Effector memory CD8-positive, alpha-beta T cell (primary cell): ENCODE measurements at regions not wholly inside any gene's neighbourhood (a gene's known extent, or its start where the extent isn't known, plus 50 kb on each side); places are given as distances from the start of the nearest gene placed in this dataset.

ENCODE experiments used
- ATAC-seq: fragments of 150-1000 bp; cut with Tn5 transposase; replicated peaks from 2 replicates; pipeline ENCODE4 v1.10.0; 2021; ENCODE audit warnings: mild to moderate bottlenecking, moderate library complexity
- DNase-seq, 3 experiments: peaks; one replicate each; pipeline ENCODE4 v3.0.0; 2021
- H3K27ac Mint-ChIP-seq, 2 donors: one replicate each; pipeline ENCODE4 v1.8.0; 2022; ENCODE audit warnings: mild to moderate bottlenecking in 2 of 2, mixed read lengths in 2 of 2, moderate library complexity in 2 of 2
- H3K27me3 Mint-ChIP-seq, 2 donors: one replicate each; pipeline ENCODE4 v1.8.0; 2022; ENCODE audit warnings: mixed read lengths in 2 of 2
- H3K36me3 Mint-ChIP-seq: one replicate; pipeline ENCODE4 v1.8.0; 2022; ENCODE audit warnings: mild to moderate bottlenecking, moderate library complexity, mixed read lengths; ENCODE audit not compliant: insufficient read depth
- H3K4me1 Mint-ChIP-seq, 2 donors: one replicate each; pipeline ENCODE4 v1.8.0; 2022; ENCODE audit warnings: low read depth in 2 of 2, mixed read lengths in 2 of 2
- H3K4me3 Mint-ChIP-seq, 2 donors: one replicate each; pipeline ENCODE4 v1.8.0; 2022; ENCODE audit warnings: mild to moderate bottlenecking in 2 of 2, mixed read lengths in 2 of 2, moderate library complexity in 2 of 2
- H3K9me3 Mint-ChIP-seq, 2 donors: one replicate each; pipeline ENCODE4 v1.8.0; 2022; ENCODE audit warnings: mixed read lengths in 2 of 2

GRCh38 chr9:93865716-93866115, 89.4 kb downstream of the BARX1 start:
- no peak overlapping the region for H3K4me3 Mint-ChIP-seq
- H3K27ac Mint-ChIP-seq, result no peak overlapping the region
- H3K27me3 Mint-ChIP-seq, result peaks cover 43 to 63% of the 10 kb centered on the region in 2 donors
- no peaks in the 10 kb centered on the region for H3K36me3 Mint-ChIP-seq
- no peak for DNase-seq
- H3K9me3 Mint-ChIP-seq, result no peaks in the 10 kb centered on the region
- no peak for ATAC-seq
- H3K4me1 Mint-ChIP-seq, result no peaks in the 10 kb centered on the region

GRCh38 chr9:93865245-93865644, 89.9 kb downstream of the BARX1 start:
- H3K36me3 Mint-ChIP-seq, result no peaks in the 10 kb centered on the region
- peaks cover 43 to 63% of the 10 kb centered on the region in 2 donors for H3K27me3 Mint-ChIP-seq

GRCh38 chr9:93864840-93865239, 90.3 kb downstream of the BARX1 start:
- H3K4me3 Mint-ChIP-seq, result no peak overlapping the region
- ATAC-seq, result no peak
- H3K9me3 Mint-ChIP-seq, result no peaks in the 10 kb centered on the region
- H3K27ac Mint-ChIP-seq, result no peak overlapping the region
- no peak for DNase-seq
- no peaks in the 10 kb centered on the region for H3K36me3 Mint-ChIP-seq
- no peaks in the 10 kb centered on the region for H3K4me1 Mint-ChIP-seq
- H3K27me3 Mint-ChIP-seq, result peaks cover 45 to 64% of the 10 kb centered on the region in 2 donors

More at GRCh38 chr9:93865245-93865644, 89.9 kb downstream of the BARX1 start:
- DNase-seq (no peak), ATAC-seq (no peak)
- H3K4me1 Mint-ChIP-seq, result no peaks in the 10 kb centered on the region
- H3K27ac Mint-ChIP-seq, result no peak overlapping the region
- no peak overlapping the region for H3K4me3 Mint-ChIP-seq
- H3K9me3 Mint-ChIP-seq, result no peaks in the 10 kb centered on the region

- ATAC-seq, result no peak
- Mint-ChIP-seq H3K27me3 (peaks cover 49 to 66% of the 10 kb centered on the region in 2 donors), H3K36me3 (no peaks in the 10 kb centered on the region), H3K4me3 (no peak overlapping the region), H3K27ac (no peak overlapping the region), H3K4me1 (no peaks in the 10 kb centered on the region), H3K9me3 (no peaks in the 10 kb centered on the region)
- DNase-seq, result no peak
These were observed 91.1 kb downstream of the BARX1 start for GRCh38 chr9:93864032-93864431.

- H3K4me1 Mint-ChIP-seq, result no peaks in the 10 kb centered on the region
- H3K27me3 Mint-ChIP-seq, result peaks cover 56 to 71% of the 10 kb centered on the region in 2 donors
- H3K9me3 Mint-ChIP-seq, result no peaks in the 10 kb centered on the region
- H3K27ac Mint-ChIP-seq, result no peak overlapping the region
- no peak overlapping the region for H3K4me3 Mint-ChIP-seq
- no peak for ATAC-seq
- DNase-seq, result no peak
- no peaks in the 10 kb centered on the region for H3K36me3 Mint-ChIP-seq
These were observed 92.1 kb downstream of the BARX1 start for GRCh38 chr9:93862877-93863545.

- ATAC-seq (no peak), DNase-seq (no peak)
- H3K9me3 Mint-ChIP-seq, result no peaks in the 10 kb centered on the region
- no peaks in the 10 kb centered on the region for H3K4me1 Mint-ChIP-seq
- peaks cover 60 to 71% of the 10 kb centered on the region in 2 donors for H3K27me3 Mint-ChIP-seq
- H3K27ac Mint-ChIP-seq, result no peak overlapping the region
- no peaks in the 10 kb centered on the region for H3K36me3 Mint-ChIP-seq
- H3K4me3 Mint-ChIP-seq, result no peak overlapping the region
These were observed 93.3 kb downstream of the BARX1 start for GRCh38 chr9:93861736-93862358.

GRCh38 chr9:93860694-93861658, 94.2 kb downstream of the BARX1 start:
- Mint-ChIP-seq H3K4me1 (no peaks in the 10 kb centered on the region), H3K27me3 (peaks cover 68 to 77% of the 10 kb centered on the region in 2 donors), H3K9me3 (no peaks in the 10 kb centered on the region), H3K27ac (no peak overlapping the region), H3K36me3 (no peaks in the 10 kb centered on the region), H3K4me3 (no peak overlapping the region)
- ATAC-seq (no peak), DNase-seq (no peak)

- no peak for ATAC-seq
- H3K4me3 Mint-ChIP-seq, result no peak overlapping the region
- no peak for DNase-seq
- no peaks in the 10 kb centered on the region for H3K9me3 Mint-ChIP-seq
- H3K36me3 Mint-ChIP-seq, result no peaks in the 10 kb centered on the region
- no peak overlapping the region for H3K27ac Mint-ChIP-seq
- H3K4me1 Mint-ChIP-seq, result no peaks in the 10 kb centered on the region
- peaks cover 71 to 73% of the 10 kb centered on the region in 2 donors for H3K27me3 Mint-ChIP-seq
These were observed 95.5 kb downstream of the BARX1 start for GRCh38 chr9:93859431-93860215.

- Mint-ChIP-seq H3K4me3 (no peak overlapping the region), H3K36me3 (no peaks in the 10 kb centered on the region), H3K9me3 (no peaks in the 10 kb centered on the region), H3K27me3 (peaks cover 65 to 69% of the 10 kb centered on the region in 2 donors), H3K4me1 (no peaks in the 10 kb centered on the region), H3K27ac (no peak overlapping the region)
- no peak for DNase-seq
- no peak for ATAC-seq
These were observed 97.6 kb downstream of the BARX1 start for GRCh38 chr9:93857528-93857927.

- no peak for ATAC-seq
- Mint-ChIP-seq H3K27ac (no peak overlapping the region), H3K9me3 (no peaks in the 10 kb centered on the region), H3K36me3 (no peaks in the 10 kb centered on the region), H3K27me3 (peaks cover 51 to 66% of the 10 kb centered on the region in 2 donors), H3K4me1 (no peaks in the 10 kb centered on the region), H3K4me3 (no peak overlapping the region)
- DNase-seq, result no peak
These were observed 102.4 kb downstream of the BARX1 start for GRCh38 chr9:93852728-93853127.

GRCh38 chr9:93846349-93846748, 108.8 kb downstream of the BARX1 start:
- peaks cover 49 to 87% of the 10 kb centered on the region in 2 donors for H3K27me3 Mint-ChIP-seq

GRCh38 chr9:93843396-93843795, 111.8 kb downstream of the BARX1 start:
- H3K9me3 Mint-ChIP-seq, result peaks cover 0 to 1% of the 10 kb centered on the region in 2 donors
- ATAC-seq (no peak), DNase-seq (no peak)
- H3K36me3 Mint-ChIP-seq, result no peaks in the 10 kb centered on the region
- no peak overlapping the region for H3K27ac Mint-ChIP-seq
- H3K27me3 Mint-ChIP-seq, result peaks cover 33 to 64% of the 10 kb centered on the region in 2 donors
- no peaks in the 10 kb centered on the region for H3K4me1 Mint-ChIP-seq
- no peak overlapping the region for H3K4me3 Mint-ChIP-seq

More at GRCh38 chr9:93846349-93846748, 108.8 kb downstream of the BARX1 start:
- ATAC-seq (no peak), DNase-seq (no peak)
- Mint-ChIP-seq H3K9me3 (peaks cover 0 to 1% of the 10 kb centered on the region in 2 donors), H3K27ac (no peak overlapping the region), H3K36me3 (no peaks in the 10 kb centered on the region), H3K4me1 (no peaks in the 10 kb centered on the region), H3K4me3 (no peak overlapping the region)

- peaks cover 61 to 64% of the 10 kb centered on the region in 2 donors for H3K27me3 Mint-ChIP-seq
- no peak for ATAC-seq
- DNase-seq, result no peak
- H3K4me1 Mint-ChIP-seq, result peaks cover 5 to 10% of the 10 kb centered on the region in 2 donors
- no peak overlapping the region for H3K27ac Mint-ChIP-seq
- no peak overlapping the region for H3K4me3 Mint-ChIP-seq
- H3K9me3 Mint-ChIP-seq, result peaks cover 0 to 2% of the 10 kb centered on the region in 2 donors
- no peaks in the 10 kb centered on the region for H3K36me3 Mint-ChIP-seq
These were observed 124.5 kb downstream of the BARX1 start for GRCh38 chr9:93830606-93831005.
